PC-3 (cell line): ENCODE measurements at regions not wholly inside any gene's neighbourhood (a gene's known extent, or its start where the extent isn't known, plus 50 kb on each side); places are given as distances from the start of the nearest gene placed in this dataset.

Experiments
- ATAC-seq: fragments of 200-7000 bp; cut with Tn5 transposase; 2 replicates; pipeline ENCODE4 v1.9.1; 2020; ENCODE audit warnings: mild to moderate bottlenecking, moderate library complexity
- BruUV-seq: library from RNA; stranded (reverse); fragments of 400-500 nt; replicated peaks from 2 replicates; lab custom pipeline; 2021; lab: Mats Ljungman, UMichigan
- CTCF ChIA-PET: fragments of 300-600 bp; sonication (Branson Sonifier 250); formaldehyde crosslinking; loops from one replicate; lab custom pipeline; 2022; ENCODE audit warnings: antibody characterized with exemption; lab: Charles Lee
- POLR2A ChIA-PET: fragments of 300-600 bp; sonication (Branson Sonifier 250); formaldehyde crosslinking; loops from one replicate; lab custom pipeline; 2022; ENCODE audit warnings: antibody characterized with exemption; ENCODE audit not compliant: unreplicated experiment; lab: Charles Lee
- DNase-seq: peaks from one replicate; pipeline ENCODE4 v3.0.0-alpha.2; 2015
- H2AFZ ChIP-seq: fragments of 300-600 bp; sonication (generic); 2 replicates; pipeline ENCODE4 v1.6.0; 2016; ENCODE audit warnings: antibody characterized with exemption, low read length
- H3F3A ChIP-seq: fragments of 300-600 bp; sonication (generic); one replicate; pipeline ENCODE4 v1.6.0; 2017; ENCODE audit warnings: antibody characterized with exemption, low read length, control low read depth, mild to moderate bottlenecking; ENCODE audit not compliant: unreplicated experiment
- H3K27ac ChIP-seq: fragments of 300-600 bp; sonication (generic); 2 replicates; pipeline ENCODE4 v1.5.1; 2016; ENCODE audit warnings: mild to moderate bottlenecking, low read length
- H3K27me3 ChIP-seq: fragments of 300-600 bp; sonication (generic); 2 replicates; pipeline ENCODE4 v1.6.1; 2016; ENCODE audit warnings: low read length, mixed read lengths
- H3K36me3 ChIP-seq: fragments of 300-600 bp; sonication (generic); 2 replicates; pipeline ENCODE4 v1.6.1; 2016; ENCODE audit warnings: low read depth, mixed run types, low read length, mixed read lengths
- H3K4me1 ChIP-seq: fragments of 300-600 bp; sonication (generic); 2 replicates; pipeline ENCODE4 v1.5.1; 2016; ENCODE audit warnings: low read length; ENCODE audit not compliant: insufficient read depth
- H3K4me2 ChIP-seq: fragments of 300-600 bp; sonication (generic); 2 replicates; pipeline ENCODE4 v1.6.0; 2016; ENCODE audit warnings: low read length
- H3K4me3 ChIP-seq: fragments of 300-600 bp; sonication (generic); 2 replicates; pipeline ENCODE4 v1.5.1; 2016; ENCODE audit warnings: mild to moderate bottlenecking, low read length, mixed read lengths
- H3K79me2 ChIP-seq: fragments of 300-600 bp; sonication (generic); 2 replicates; pipeline ENCODE4 v1.6.1; 2017; ENCODE audit warnings: low read length, mixed read lengths
- H3K9ac ChIP-seq: fragments of 300-600 bp; sonication (generic); 2 replicates; pipeline ENCODE4 v1.6.0; 2016; ENCODE audit warnings: mild to moderate bottlenecking, low read length
- H3K9me2 ChIP-seq: fragments of 300-600 bp; sonication (generic); replicated peaks from 2 replicates; pipeline ENCODE4 v1.6.1; 2016; ENCODE audit warnings: mixed run types, low read length, mixed read lengths
- H3K9me3 ChIP-seq: fragments of 300-600 bp; sonication (generic); 2 replicates; pipeline ENCODE4 v1.6.1; 2016; ENCODE audit warnings: low read length, mixed read lengths
- H4K20me1 ChIP-seq: fragments of 300-600 bp; sonication (generic); 2 replicates; pipeline ENCODE4 v1.6.1; 2016; ENCODE audit warnings: low read length, mixed read lengths
- CTCF ChIP-seq: fragments of 300-600 bp; sonication (generic); conservative IDR thresholded peaks from 2 replicates; pipeline ENCODE4 v1.5.1; 2017; ENCODE audit warnings: antibody characterized with exemption, low read depth, mild to moderate bottlenecking, low read length
- EZH2 ChIP-seq: fragments of 300-600 bp; sonication (generic); IDR thresholded peaks from one replicate; pipeline ENCODE4 v1.6.1; 2017; ENCODE audit warnings: antibody characterized with exemption, mild to moderate bottlenecking, low read length; ENCODE audit not compliant: unreplicated experiment
- EZH2phosphoT487 ChIP-seq: fragments of 300-600 bp; sonication (generic); IDR thresholded peaks from 2 replicates; pipeline ENCODE4 v1.6.1; 2018; ENCODE audit warnings: mild to moderate bottlenecking, antibody characterized with exemption, low read length, borderline replicate concordance
- intact Hi-C: fragments of 100-400 bp; cut with micrococcal nuclease; formaldehyde crosslinking; loops from 2 replicates; pipeline ENCODE4 v1.9.0; 2023

GRCh38 chr20:7673841-7674240, 266.4 kb downstream of the HAO1 start:
- no peak overlapping the region for H2AFZ ChIP-seq
- no peak overlapping the region for H3K9ac ChIP-seq
- intact Hi-C loops = loop anchor here (2.0 kb wide), 1 partner anchor 63 kb away; no protein-coding TSS in a partner anchor
- no peaks in the 10 kb centered on the region for H3F3A ChIP-seq
- peaks cover 14% of the 10 kb centered on the region for H3K4me1 ChIP-seq
- peak; percentile 99 for ATAC-seq
- no peaks in the 10 kb centered on the region for H3K79me2 ChIP-seq
- H3K27me3 ChIP-seq = no peaks in the 10 kb centered on the region
- ChIA-PET CTCF (interaction anchor here (0.5 kb wide), 1 partner anchor 9 kb away, joined by 3 read pairs; no protein-coding TSS in a partner anchor), POLR2A (interaction anchor here (0.5 kb wide), 1 partner anchor 57 kb away, joined by 3 read pairs; no protein-coding TSS in a partner anchor)
- H3K4me3 ChIP-seq = no peak overlapping the region
- peak overlapping the region; percentile 9; the same call in 1 of the 2 replicates for H3K27ac ChIP-seq
- DNase-seq = peak; percentile 97
- no peaks in the 10 kb centered on the region for H3K36me3 ChIP-seq
- BruUV-seq = no TSS peak
- no peaks in the 10 kb centered on the region for H3K9me3 ChIP-seq
- H3K9me2 ChIP-seq = no peaks in the 10 kb centered on the region
- H4K20me1 ChIP-seq = no peaks in the 10 kb centered on the region
- H3K4me2 ChIP-seq = peak overlapping the region; percentile 17; the same call in 1 of the 2 replicates
- TF ChIP-seq EZH2phosphoT487 (no peak), CTCF (no peak), EZH2 (no peak)

- no TSS peak for BruUV-seq
- no peaks in the 10 kb centered on the region for H3K36me3 ChIP-seq
- no peak overlapping the region for H3K9ac ChIP-seq
- no peaks in the 10 kb centered on the region for H3K27me3 ChIP-seq
- intact Hi-C loops = no loop called here
- POLR2A ChIA-PET = no interaction called here
- H3K9me3 ChIP-seq = no peaks in the 10 kb centered on the region
- no peaks in the 10 kb centered on the region for H3F3A ChIP-seq
- H3K79me2 ChIP-seq = no peaks in the 10 kb centered on the region
- H3K9me2 ChIP-seq = no peaks in the 10 kb centered on the region
- TF ChIP-seq EZH2 (no peak), EZH2phosphoT487 (no peak), CTCF (no peak)
- CTCF ChIA-PET = interaction anchor here (0.6 kb wide), 1 partner anchor 9 kb away, joined by 3 read pairs; no protein-coding TSS in a partner anchor
- peaks cover 11% of the 10 kb centered on the region for H3K4me1 ChIP-seq
- ATAC-seq (peak; percentile 43; the same call in 1 of the 2 replicates), DNase-seq (peak; percentile 41)
- H3K4me3 ChIP-seq = no peak overlapping the region
- H3K27ac ChIP-seq = no peak overlapping the region
- peak overlapping the region; percentile 23; the same call in 1 of the 2 replicates for H3K4me2 ChIP-seq
- H2AFZ ChIP-seq = no peak overlapping the region
- no peaks in the 10 kb centered on the region for H4K20me1 ChIP-seq
Measured at GRCh38 chr20:7682916-7683315, 257.3 kb downstream of the HAO1 start.

GRCh38 chr20:7687065-7687464, 253.2 kb downstream of the HAO1 start:
- H3K36me3 ChIP-seq = no peaks in the 10 kb centered on the region
- H3K9me3 ChIP-seq = no peaks in the 10 kb centered on the region
- H4K20me1 ChIP-seq = no peaks in the 10 kb centered on the region
- POLR2A ChIA-PET = no interaction called here
- no peak overlapping the region for H3K27ac ChIP-seq
- no peak overlapping the region for H3K4me2 ChIP-seq
- TF ChIP-seq CTCF = no peak
- TF ChIP-seq EZH2 = no peak
- no peak for TF ChIP-seq EZH2phosphoT487
- no peaks in the 10 kb centered on the region for H3K9me2 ChIP-seq
- intact Hi-C loops = no loop called here
- H2AFZ ChIP-seq = no peak overlapping the region
- no peaks in the 10 kb centered on the region for H3K27me3 ChIP-seq
- H3K9ac ChIP-seq = no peak overlapping the region
- DNase-seq (no peak), ATAC-seq (no peak)
- no peaks in the 10 kb centered on the region for H3K79me2 ChIP-seq
- BruUV-seq = no TSS peak
- CTCF ChIA-PET = no interaction called here
- peaks cover 22% of the 10 kb centered on the region for H3K4me1 ChIP-seq
- no peak overlapping the region for H3K4me3 ChIP-seq
- no peaks in the 10 kb centered on the region for H3F3A ChIP-seq
